Karpas-422 (cell line): ENCODE measurements at regions not wholly inside any gene's neighbourhood (a gene's known extent, or its start where the extent isn't known, plus 50 kb on each side); places are given as distances from the start of the nearest gene placed in this dataset.
"Not testable (repeated sequence)": the region's sequence is repeated elsewhere in the genome, so short reads cannot be mapped to it uniquely, and the experiment has no call there.

Source experiments
- DNase-seq: peaks from one replicate; pipeline ENCODE4 v3.0.0-alpha.2; 2015
- H2AFZ ChIP-seq: fragments of 200-600 bp; sonication (generic); 2 replicates; pipeline ENCODE4 v1.6.1; 2014; ENCODE audit warnings: antibody characterized with exemption, low read length, mixed read lengths
- H3K27ac ChIP-seq: fragments of 200-600 bp; sonication (generic); 2 replicates; pipeline ENCODE4 v1.5.1; 2014; ENCODE audit warnings: mild to moderate bottlenecking, low read length, moderate library complexity
- H3K27me3 ChIP-seq: fragments of 200-600 bp; sonication (generic); 2 replicates; pipeline ENCODE4 v1.6.1; 2014; ENCODE audit warnings: low read length, mixed read lengths
- H3K36me3 ChIP-seq: fragments of 200-600 bp; sonication (generic); 2 replicates; pipeline ENCODE4 v1.6.1; 2014; ENCODE audit warnings: low read length, mixed read lengths; ENCODE audit not compliant: insufficient read depth
- H3K4me1 ChIP-seq: fragments of 200-600 bp; sonication (generic); 2 replicates; pipeline ENCODE4 v1.6.1; 2014; ENCODE audit warnings: mild to moderate bottlenecking, low read length, mixed read lengths
- H3K4me2 ChIP-seq: fragments of 200-600 bp; sonication (generic); 2 replicates; pipeline ENCODE4 v1.6.1; 2014; ENCODE audit warnings: low read length, low read depth, mild to moderate bottlenecking; ENCODE audit not compliant: poor library complexity, severe bottlenecking
- H3K4me3 ChIP-seq: fragments of 200-600 bp; sonication (generic); 2 replicates; pipeline ENCODE4 v1.5.1; 2014; ENCODE audit warnings: mild to moderate bottlenecking, antibody characterized with exemption, low read length, mixed read lengths
- H3K79me2 ChIP-seq: fragments of 200-600 bp; sonication (generic); 2 replicates; pipeline ENCODE4 v1.6.1; 2014; ENCODE audit warnings: mild to moderate bottlenecking, low read length, mixed read lengths
- H3K9ac ChIP-seq: fragments of 200-600 bp; sonication (generic); 2 replicates; pipeline ENCODE4 v1.6.0; 2014; ENCODE audit warnings: low read length
- H3K9me2 ChIP-seq: fragments of 200-600 bp; sonication (generic), shearing (Covaris generic); replicated peaks from 2 replicates; pipeline ENCODE4 v1.6.0; 2014; ENCODE audit warnings: mild to moderate bottlenecking, low read length, moderate library complexity; ENCODE audit not compliant: insufficient read depth
- H3K9me3 ChIP-seq: fragments of 300-700, 200-600 bp; sonication (generic); 2 replicates; pipeline ENCODE4 v1.6.1; 2014; ENCODE audit warnings: low read length, mixed read lengths
- H4K20me1 ChIP-seq: fragments of 200-600 bp; sonication (generic); 2 replicates; pipeline ENCODE4 v1.6.1; 2014; ENCODE audit warnings: mild to moderate bottlenecking, antibody characterized with exemption, low read length, low read depth; ENCODE audit not compliant: insufficient read depth

- no peaks in the 10 kb centered on the region for H3K79me2 ChIP-seq
- no peak overlapping the region for H2AFZ ChIP-seq
- H3K9me2 ChIP-seq = no peaks in the 10 kb centered on the region
These were observed 214.5 kb upstream of the HES1 start for GRCh38 chr3:193921465-193921864.

GRCh38 chr3:193922034-193922774 is 213.7 kb upstream of the HES1 start:
- Histone ChIP-seq H3K27me3 (no peaks in the 10 kb centered on the region), H3K27ac (no peak overlapping the region), H3K36me3 (no peaks in the 10 kb centered on the region), H3K9ac (no peak overlapping the region), H3K4me3 (no peak overlapping the region), H2AFZ (no peak overlapping the region), H3K9me3 (no peaks in the 10 kb centered on the region), H3K4me1 (no peaks in the 10 kb centered on the region), H3K9me2 (no peaks in the 10 kb centered on the region), H3K79me2 (no peaks in the 10 kb centered on the region), H4K20me1 (no peaks in the 10 kb centered on the region), H3K4me2 (no peak overlapping the region)
- no peak for DNase-seq

More at GRCh38 chr3:193921465-193921864, 214.5 kb upstream of the HES1 start:
- no peaks in the 10 kb centered on the region for H3K4me1 ChIP-seq
- H3K4me2 ChIP-seq = no peak overlapping the region
- no peak overlapping the region for H3K9ac ChIP-seq
- H3K27ac ChIP-seq = no peak overlapping the region
- H3K27me3 ChIP-seq = no peaks in the 10 kb centered on the region
- no peak overlapping the region for H3K4me3 ChIP-seq
- no peaks in the 10 kb centered on the region for H3K36me3 ChIP-seq
- DNase-seq = no peak
- H3K9me3 ChIP-seq = no peaks in the 10 kb centered on the region
- H4K20me1 ChIP-seq = no peaks in the 10 kb centered on the region

- not testable (repeated sequence) for H2AFZ ChIP-seq, H3K27me3 ChIP-seq, H3K9me3 ChIP-seq, DNase-seq, H3K9me2 ChIP-seq, H3K9ac ChIP-seq, H3K4me2 ChIP-seq, H4K20me1 ChIP-seq, H3K79me2 ChIP-seq, H3K4me1 ChIP-seq, H3K4me3 ChIP-seq, H3K27ac ChIP-seq, H3K36me3 ChIP-seq
These were observed 212.0 kb upstream of the HES1 start for GRCh38 chr3:193923958-193924357.

GRCh38 chr3:193926071-193926470 is 209.9 kb upstream of the HES1 start:
- not testable (repeated sequence) for H3K36me3 ChIP-seq, H2AFZ ChIP-seq, H3K4me2 ChIP-seq, H3K79me2 ChIP-seq, H3K27me3 ChIP-seq, H3K27ac ChIP-seq, H3K9me2 ChIP-seq, H3K9ac ChIP-seq, H3K9me3 ChIP-seq, DNase-seq, H3K4me3 ChIP-seq, H4K20me1 ChIP-seq
- H3K4me1 ChIP-seq = peaks cover 16% of the 10 kb centered on the region

- DNase-seq, H3K79me2 ChIP-seq, H3K27ac ChIP-seq, H3K36me3 ChIP-seq, H2AFZ ChIP-seq, H3K4me3 ChIP-seq, H3K4me2 ChIP-seq, H3K9me2 ChIP-seq, H3K27me3 ChIP-seq, H4K20me1 ChIP-seq, H3K9ac ChIP-seq, H3K9me3 ChIP-seq: not testable (repeated sequence)
- peaks cover 16% of the 10 kb centered on the region for H3K4me1 ChIP-seq
These were observed 208.3 kb upstream of the HES1 start for GRCh38 chr3:193927413-193928206.

GRCh38 chr3:193928354-193929209 is 207.4 kb upstream of the HES1 start:
- Histone ChIP-seq H2AFZ (no peak overlapping the region), H3K27ac (no peak overlapping the region), H3K9me2 (no peaks in the 10 kb centered on the region), H4K20me1 (no peaks in the 10 kb centered on the region), H3K9me3 (no peaks in the 10 kb centered on the region), H3K4me2 (peak overlapping the region; percentile 22), H3K36me3 (no peaks in the 10 kb centered on the region), H3K79me2 (no peaks in the 10 kb centered on the region), H3K4me3 (no peak overlapping the region), H3K27me3 (0 out of 2 replicates have a peak, but pooled peaks cover under 1% of the 10 kb centered on the region), H3K9ac (no peak overlapping the region), H3K4me1 (peaks cover 16% of the 10 kb centered on the region)
- peak; percentile 53 for DNase-seq

- no peaks in the 10 kb centered on the region for H4K20me1 ChIP-seq
- H3K4me2 ChIP-seq = peak overlapping the region; percentile 22
- no peak overlapping the region for H3K27ac ChIP-seq
- DNase-seq = no peak
- H3K4me3 ChIP-seq = no peak overlapping the region
- peaks cover 16% of the 10 kb centered on the region for H3K4me1 ChIP-seq
- no peaks in the 10 kb centered on the region for H3K9me2 ChIP-seq
- no peaks in the 10 kb centered on the region for H3K9me3 ChIP-seq
- H3K9ac ChIP-seq = no peak overlapping the region
- no peaks in the 10 kb centered on the region for H3K36me3 ChIP-seq
- 0 out of 2 replicates have a peak, but pooled peaks cover 3% of the 10 kb centered on the region for H3K27me3 ChIP-seq
- H3K79me2 ChIP-seq = no peaks in the 10 kb centered on the region
- H2AFZ ChIP-seq = no peak overlapping the region
These were observed 206.6 kb upstream of the HES1 start for GRCh38 chr3:193929373-193929772.
